Fibroblast of lung (primary cell): ENCODE measurements at regions not wholly inside any gene's neighbourhood (a gene's known extent, or its start where the extent isn't known, plus 50 kb on each side); places are given as distances from the start of the nearest gene placed in this dataset.

ENCODE experiments used
- DNase-seq, 2 donors: peaks; one replicate each; pipeline versions ENCODE4 v3.0.0 to v3.0.0-alpha.2; 2010; ENCODE audit warnings: low read depth in 2 of 2
- H2AFZ ChIP-seq: 2 replicates; pipeline ENCODE4 v1.5.1; 2012; ENCODE audit warnings: low read length, control low read depth, inconsistent platforms
- H3K27ac ChIP-seq: 2 replicates; pipeline ENCODE4 v1.5.1; 2011; ENCODE audit warnings: low read length, control low read depth; ENCODE audit not compliant: insufficient read depth
- H3K27me3 ChIP-seq: 2 replicates; pipeline ENCODE4 v1.5.1; 2011; ENCODE audit warnings: mild to moderate bottlenecking, low read length; ENCODE audit not compliant: control insufficient read depth, insufficient read depth
- H3K36me3 ChIP-seq: 2 replicates; pipeline ENCODE4 v1.5.1; 2011; ENCODE audit warnings: low read length; ENCODE audit not compliant: control insufficient read depth, insufficient read depth
- H3K4me1 ChIP-seq: 2 replicates; pipeline ENCODE4 v1.5.1; 2011; ENCODE audit warnings: low read length; ENCODE audit not compliant: control insufficient read depth, insufficient read depth; ENCODE audit errors: extremely low read depth
- H3K4me2 ChIP-seq: 2 replicates; pipeline ENCODE4 v1.5.1; 2011; ENCODE audit warnings: low read length, control low read depth; ENCODE audit not compliant: insufficient read depth; ENCODE audit errors: extremely low read depth
- H3K4me3 ChIP-seq, 4 experiments: fragments of 200-600 bp in 1 of 4; sonication (generic) in 1 of 4; replicated peaks in 1 of 4; 2 replicates each; pipeline ENCODE4 v1.5.1; 2011 to 2016; ENCODE audit warnings: low read length in 4 of 4, low read depth in 3 of 4, mild to moderate bottlenecking in 3 of 4, control low read depth in 2 of 4, inconsistent platforms in 1 of 4, mixed read lengths in 1 of 4; ENCODE audit not compliant: insufficient read depth in 1 of 4; ENCODE audit errors: control extremely low read depth in 1 of 4
- H3K79me2 ChIP-seq: 2 replicates; pipeline ENCODE4 v1.5.1; 2012; ENCODE audit warnings: mild to moderate bottlenecking, low read length, inconsistent platforms; ENCODE audit not compliant: control insufficient read depth, insufficient read depth
- H3K9ac ChIP-seq: 2 replicates; pipeline ENCODE4 v1.5.1; 2011; ENCODE audit warnings: mild to moderate bottlenecking, low read length, control low read depth; ENCODE audit not compliant: insufficient read depth
- H3K9me3 ChIP-seq: 2 replicates; pipeline ENCODE4 v1.5.1; 2012; ENCODE audit warnings: low read depth, low read length; ENCODE audit not compliant: control insufficient read depth, insufficient read depth
- H4K20me1 ChIP-seq: 2 replicates; pipeline ENCODE4 v1.5.1; 2011; ENCODE audit warnings: low read length; ENCODE audit not compliant: control insufficient read depth, insufficient read depth; ENCODE audit errors: extremely low read depth
- CTCF ChIP-seq, 2 donors: IDR thresholded peaks in 1 of 2; conservative IDR thresholded peaks in 1 of 2; 1 replicate in 1 of 2; 2 replicates in 1 of 2; pipeline ENCODE4 v1.5.1; 2011 to 2012; ENCODE audit warnings: low read length in 2 of 2, control low read depth in 1 of 2, inconsistent platforms in 1 of 2, low read depth in 1 of 2, mild to moderate bottlenecking in 1 of 2
- EZH2 ChIP-seq: IDR thresholded peaks from 2 replicates; pipeline ENCODE4 v1.5.1; 2012; ENCODE audit warnings: low read length, control low read depth, mild to moderate bottlenecking; ENCODE audit errors: missing control alignments

- no peaks in the 10 kb centered on the region for H3K79me2 ChIP-seq
- peak; percentile 8 to 17 for DNase-seq
- H3K4me1 ChIP-seq = no peaks in the 10 kb centered on the region
- H2AFZ ChIP-seq = no peak overlapping the region
- H4K20me1 ChIP-seq = no peaks in the 10 kb centered on the region
- H3K36me3 ChIP-seq = no peaks in the 10 kb centered on the region
- no peak overlapping the region for H3K4me3 ChIP-seq
- no peak for TF ChIP-seq CTCF (conservative IDR thresholded peaks at IDR 0.05 in 1 of 2, IDR thresholded peaks at IDR 0.05 in 1 of 2; ENCODE audit: low read depth in 1 of 2, low read length in 2 of 2)
- no peak for TF ChIP-seq EZH2
- H3K9ac ChIP-seq = no peak overlapping the region
- no peaks in the 10 kb centered on the region for H3K9me3 ChIP-seq
- H3K4me2 ChIP-seq = no peak overlapping the region
- H3K27me3 ChIP-seq = no peaks in the 10 kb centered on the region
- no peak overlapping the region for H3K27ac ChIP-seq
Observed at GRCh38 chr3:22315925-22316324, 564.9 kb upstream of the ZNF385D start.

- Histone ChIP-seq H2AFZ (no peak overlapping the region), H3K9ac (no peak overlapping the region), H3K36me3 (no peaks in the 10 kb centered on the region), H3K27me3 (no peaks in the 10 kb centered on the region), H3K4me3 (no peak overlapping the region), H4K20me1 (no peaks in the 10 kb centered on the region), H3K4me2 (no peak overlapping the region), H3K27ac (no peak overlapping the region), H3K9me3 (no peaks in the 10 kb centered on the region), H3K4me1 (no peaks in the 10 kb centered on the region), H3K79me2 (no peaks in the 10 kb centered on the region)
- peak in 1 of 2 donors; percentile 8 for DNase-seq
- TF ChIP-seq EZH2 = no peak
- TF ChIP-seq CTCF (conservative IDR thresholded peaks at IDR 0.05 in 1 of 2, IDR thresholded peaks at IDR 0.05 in 1 of 2; ENCODE audit: low read depth in 1 of 2, low read length in 2 of 2) = no peak
Observed at GRCh38 chr3:22318325-22318724, 567.3 kb upstream of the ZNF385D start.

- no peaks in the 10 kb centered on the region for H4K20me1 ChIP-seq
- no peak overlapping the region for H3K4me2 ChIP-seq
- no peak overlapping the region for H2AFZ ChIP-seq
- H3K4me1 ChIP-seq = no peaks in the 10 kb centered on the region
- DNase-seq = peak in 1 of 2 donors; percentile 2
- no peak overlapping the region for H3K9ac ChIP-seq
- H3K27me3 ChIP-seq = no peaks in the 10 kb centered on the region
- H3K79me2 ChIP-seq = no peaks in the 10 kb centered on the region
- TF ChIP-seq CTCF (conservative IDR thresholded peaks at IDR 0.05 in 1 of 2, IDR thresholded peaks at IDR 0.05 in 1 of 2; ENCODE audit: low read depth in 1 of 2, low read length in 2 of 2) = no peak
- TF ChIP-seq EZH2 = no peak
- H3K9me3 ChIP-seq = no peaks in the 10 kb centered on the region
- H3K36me3 ChIP-seq = no peaks in the 10 kb centered on the region
- no peak overlapping the region for H3K4me3 ChIP-seq
- H3K27ac ChIP-seq = no peak overlapping the region
Observed at GRCh38 chr3:22319446-22319845, 568.4 kb upstream of the ZNF385D start.
